ENCODE measurements at regions not wholly inside any gene's neighbourhood (a gene's known extent, or its start where the extent isn't known, plus 50 kb on each side); places are given as distances from the start of the nearest gene placed in this dataset.

DNA sequence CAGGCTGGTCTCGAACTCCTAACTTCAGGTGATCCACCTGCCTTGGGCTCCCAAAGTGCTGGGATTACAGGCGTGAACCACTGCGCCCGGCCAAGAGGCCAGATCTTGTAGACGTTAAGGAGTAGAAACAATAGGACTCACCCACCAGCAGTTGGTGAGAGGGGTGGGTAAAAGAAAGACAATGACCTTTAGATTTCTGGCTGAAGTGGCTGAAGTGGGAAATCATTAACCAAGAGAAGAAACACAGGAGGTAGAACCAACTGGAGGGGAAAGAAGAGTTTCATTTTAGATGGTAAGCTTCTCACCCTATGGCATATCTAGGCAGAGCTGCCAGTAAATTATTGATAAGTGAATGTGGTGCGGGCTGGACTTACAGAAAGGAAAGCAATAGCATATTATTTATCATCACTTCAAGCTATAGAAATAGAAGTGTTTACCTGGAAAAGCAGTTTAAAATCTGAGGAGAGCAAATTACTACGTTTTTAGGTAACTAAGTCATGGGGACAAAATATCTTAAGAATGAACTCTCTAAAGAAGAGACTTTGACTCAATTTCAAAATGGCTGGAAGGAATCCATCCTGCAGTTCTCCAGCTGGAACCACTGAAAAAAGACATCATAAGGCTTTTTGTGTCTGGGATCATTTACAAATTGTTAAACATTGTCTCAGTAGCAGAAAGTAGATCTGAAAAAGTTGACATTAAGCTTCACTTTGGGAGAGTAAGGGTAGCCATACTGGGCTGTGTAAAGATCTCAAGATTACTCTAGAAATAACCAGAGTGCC is 109.6 kb downstream of the ALDH8A1 start:
- TF ChIP-seq, protein P1, sequence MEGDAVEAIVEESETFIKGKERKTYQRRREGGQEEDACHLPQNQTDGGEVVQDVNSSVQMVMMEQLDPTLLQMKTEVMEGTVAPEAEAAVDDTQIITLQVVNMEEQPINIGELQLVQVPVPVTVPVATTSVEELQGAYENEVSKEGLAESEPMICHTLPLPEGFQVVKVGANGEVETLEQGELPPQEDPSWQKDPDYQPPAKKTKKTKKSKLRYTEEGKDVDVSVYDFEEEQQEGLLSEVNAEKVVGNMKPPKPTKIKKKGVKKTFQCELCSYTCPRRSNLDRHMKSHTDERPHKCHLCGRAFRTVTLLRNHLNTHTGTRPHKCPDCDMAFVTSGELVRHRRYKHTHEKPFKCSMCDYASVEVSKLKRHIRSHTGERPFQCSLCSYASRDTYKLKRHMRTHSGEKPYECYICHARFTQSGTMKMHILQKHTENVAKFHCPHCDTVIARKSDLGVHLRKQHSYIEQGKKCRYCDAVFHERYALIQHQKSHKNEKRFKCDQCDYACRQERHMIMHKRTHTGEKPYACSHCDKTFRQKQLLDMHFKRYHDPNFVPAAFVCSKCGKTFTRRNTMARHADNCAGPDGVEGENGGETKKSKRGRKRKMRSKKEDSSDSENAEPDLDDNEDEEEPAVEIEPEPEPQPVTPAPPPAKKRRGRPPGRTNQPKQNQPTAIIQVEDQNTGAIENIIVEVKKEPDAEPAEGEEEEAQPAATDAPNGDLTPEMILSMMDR (IDR thresholded peaks at IDR 0.05): no peak
- no peak for TF ChIP-seq EZH2 (IDR thresholded peaks at IDR 0.05)

Measured in neural progenitor cell (in vitro differentiated cells).